ENCODE measurements at regions not wholly inside any gene's neighbourhood (a gene's known extent, or its start where the extent isn't known, plus 50 kb on each side); places are given as distances from the start of the nearest gene placed in this dataset.
"Not testable (repeated sequence)": the region's sequence is repeated elsewhere in the genome, so short reads cannot be mapped to it uniquely, and the experiment has no call there.

- no peak for DNase-seq (ENCODE audit: low spot score)
These were observed 481.9 kb downstream of the C6orf118 start for GRCh38 chr6:164827537-164827936.

GRCh38 chr6:164826831-164827468 is 482.5 kb downstream of the C6orf118 start:
- DNase-seq (ENCODE audit: low spot score): no peak

- DNase-seq (ENCODE audit: low spot score): no peak
These were observed 484.0 kb downstream of the C6orf118 start for GRCh38 chr6:164825386-164825785.

GRCh38 chr6:164817662-164818061 is 491.7 kb downstream of the C6orf118 start:
- DNase-seq (ENCODE audit: low spot score): no peak

GRCh38 chr6:164812706-164813105 is 496.7 kb downstream of the C6orf118 start:
- DNase-seq (ENCODE audit: low spot score): no peak

GRCh38 chr6:164807125-164807524 is 502.3 kb downstream of the C6orf118 start:
- no peak for DNase-seq (ENCODE audit: low spot score)

GRCh38 chr6:164795056-164795815 is 514.2 kb downstream of the C6orf118 start:
- no peak for DNase-seq (ENCODE audit: low spot score)

- DNase-seq (ENCODE audit: low spot score): no peak
These were observed 516.7 kb downstream of the C6orf118 start for GRCh38 chr6:164792666-164793065.

GRCh38 chr6:164791498-164791897 is 517.9 kb downstream of the C6orf118 start:
- no peak for DNase-seq (ENCODE audit: low spot score)

- no peak for DNase-seq (ENCODE audit: low spot score)
These were observed 545.6 kb downstream of the C6orf118 start for GRCh38 chr6:164763788-164764187.

- DNase-seq (ENCODE audit: low spot score): no peak
These were observed 552.0 kb downstream of the C6orf118 start for GRCh38 chr6:164757451-164757850.

GRCh38 chr6:164756723-164757122 is 552.7 kb downstream of the C6orf118 start:
- DNase-seq (ENCODE audit: low spot score): no peak

GRCh38 chr6:164756142-164756541 is 553.3 kb downstream of the C6orf118 start:
- no peak for DNase-seq (ENCODE audit: low spot score)

GRCh38 chr6:164753517-164753916 is 555.9 kb downstream of the C6orf118 start:
- DNase-seq (ENCODE audit: low spot score): no peak

GRCh38 chr6:164751395-164751794 is 558.0 kb downstream of the C6orf118 start:
- no peak for DNase-seq (ENCODE audit: low spot score)

GRCh38 chr6:164750128-164750527 is 559.3 kb downstream of the C6orf118 start:
- DNase-seq (ENCODE audit: low spot score): no peak

GRCh38 chr6:164749221-164750064 is 560.0 kb downstream of the C6orf118 start:
- DNase-seq (ENCODE audit: low spot score): no peak

- no peak for DNase-seq (ENCODE audit: low spot score)
These were observed 565.1 kb downstream of the C6orf118 start for GRCh38 chr6:164744301-164744700.

- DNase-seq (ENCODE audit: low spot score): no peak
These were observed 567.4 kb downstream of the C6orf118 start for GRCh38 chr6:164741938-164742451.

GRCh38 chr6:164736090-164736489 is 573.3 kb downstream of the C6orf118 start:
- DNase-seq (ENCODE audit: low spot score): not testable (repeated sequence)

GRCh38 chr6:164731539-164731938 is 577.9 kb downstream of the C6orf118 start:
- DNase-seq (ENCODE audit: low spot score): no peak

- DNase-seq (ENCODE audit: low spot score): no peak
These were observed 587.9 kb downstream of the C6orf118 start for GRCh38 chr6:164721460-164721859.
